NCI-H1436 treated with DMSO at 0.1 percent for 48 hours (cell line): ENCODE measurements at regions not wholly inside any gene's neighbourhood (a gene's known extent, or its start where the extent isn't known, plus 50 kb on each side); places are given as distances from the start of the nearest gene placed in this dataset.
"Not testable (repeated sequence)": the region's sequence is repeated elsewhere in the genome, so short reads cannot be mapped to it uniquely, and the experiment has no call there.

Experiments used
- DNase-seq: peaks from one replicate; lab custom pipeline; 2025; lab: John Stamatoyannopoulos, UW

DNA sequence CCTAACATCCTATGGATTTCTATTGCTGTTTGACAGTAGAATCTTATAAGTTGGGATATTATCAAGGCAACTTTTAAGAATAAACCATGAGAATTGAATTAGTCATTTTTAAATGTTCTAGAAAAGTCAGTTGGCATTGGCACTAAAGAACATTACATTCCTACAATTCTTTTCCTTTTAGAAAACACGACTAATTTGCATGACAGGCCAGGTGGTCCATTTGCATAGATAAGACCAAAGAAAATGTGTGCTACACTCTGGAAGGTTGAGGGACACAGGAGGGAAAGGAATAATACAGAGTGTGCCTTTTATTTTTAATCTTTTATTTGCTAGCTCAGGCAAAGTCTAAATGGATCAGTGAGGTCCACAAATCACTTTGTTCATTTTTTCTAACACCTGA lies 962.3 kb downstream of the EPHA3 start:
- no peak for DNase-seq

DNA sequence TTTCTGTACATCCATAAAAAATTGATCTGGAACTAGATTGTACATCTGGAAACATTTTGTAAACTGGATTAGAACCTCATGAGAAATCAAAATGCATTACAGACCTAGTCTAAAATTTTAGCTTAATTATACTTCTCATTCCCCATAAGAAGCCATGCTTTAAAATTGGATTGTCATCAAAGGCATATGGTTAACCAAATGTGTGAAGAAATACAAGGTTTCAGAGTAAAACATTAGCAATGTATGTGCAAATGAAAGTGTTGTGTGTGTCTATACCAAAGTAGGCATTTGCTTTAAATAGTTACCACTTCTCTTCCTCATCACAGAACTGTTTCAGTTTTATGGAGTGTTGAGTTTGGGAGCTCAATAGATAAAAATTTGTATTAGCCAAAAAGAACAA lies 968.7 kb downstream of the EPHA3 start:
- DNase-seq, result no peak

DNA sequence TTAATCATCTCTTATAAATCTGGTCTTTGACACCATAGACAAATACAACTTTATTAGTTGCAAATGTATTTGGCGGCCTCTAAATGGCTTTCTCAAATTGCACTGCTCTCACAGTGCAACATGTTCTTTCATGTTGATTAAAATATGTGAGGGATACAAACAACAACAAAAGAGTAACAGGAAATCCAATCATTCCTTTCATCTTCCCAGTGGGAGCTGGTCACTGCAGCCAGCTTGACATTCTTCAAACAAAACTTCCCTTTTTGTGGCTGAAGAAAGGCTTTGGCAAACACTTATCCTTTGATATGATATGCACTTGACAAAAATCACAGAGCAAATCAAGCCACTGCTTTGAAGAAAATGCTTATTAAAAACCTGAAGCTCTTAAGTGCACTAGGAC lies 973.6 kb downstream of the EPHA3 start:
- DNase-seq, result no peak

DNA sequence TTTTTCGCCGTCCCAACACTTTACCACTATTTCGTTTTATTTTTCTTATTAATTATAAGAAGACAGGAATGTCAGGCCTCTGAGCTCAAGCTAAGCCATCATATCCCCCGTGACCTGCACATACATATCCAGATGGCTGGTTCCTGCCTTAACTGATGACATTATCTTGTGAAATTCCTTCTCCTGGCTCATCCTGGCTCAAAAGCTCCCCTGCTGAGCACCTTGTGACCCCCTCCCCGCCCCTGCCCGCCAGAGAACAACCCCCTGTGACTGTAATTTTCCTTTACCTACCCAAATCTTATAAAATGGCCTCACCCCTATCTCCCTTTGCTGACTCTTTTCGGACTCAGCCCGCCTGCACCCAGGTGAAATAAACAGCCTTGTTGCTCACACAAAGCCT lies 978.9 kb downstream of the EPHA3 start:
- DNase-seq, result not testable (repeated sequence)

DNA sequence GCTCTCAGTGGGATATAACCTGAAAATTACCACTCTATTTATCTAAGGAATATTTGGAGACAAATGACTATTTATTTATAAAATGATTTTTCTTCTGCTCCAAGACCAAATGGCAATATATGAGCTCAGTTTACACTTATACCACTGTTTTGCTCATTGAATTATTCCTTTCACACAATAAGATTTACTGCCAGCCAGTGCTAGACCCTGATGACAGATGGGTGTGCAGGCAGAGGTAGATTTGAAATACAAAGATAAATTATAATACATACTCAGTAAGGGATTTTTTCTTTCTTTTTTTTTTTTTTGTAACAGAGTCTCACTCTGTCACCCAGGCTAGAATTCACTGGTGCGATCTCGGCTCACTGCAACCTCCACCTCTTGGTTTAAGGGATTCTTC lies 980.3 kb downstream of the EPHA3 start:
- no peak for DNase-seq

DNA sequence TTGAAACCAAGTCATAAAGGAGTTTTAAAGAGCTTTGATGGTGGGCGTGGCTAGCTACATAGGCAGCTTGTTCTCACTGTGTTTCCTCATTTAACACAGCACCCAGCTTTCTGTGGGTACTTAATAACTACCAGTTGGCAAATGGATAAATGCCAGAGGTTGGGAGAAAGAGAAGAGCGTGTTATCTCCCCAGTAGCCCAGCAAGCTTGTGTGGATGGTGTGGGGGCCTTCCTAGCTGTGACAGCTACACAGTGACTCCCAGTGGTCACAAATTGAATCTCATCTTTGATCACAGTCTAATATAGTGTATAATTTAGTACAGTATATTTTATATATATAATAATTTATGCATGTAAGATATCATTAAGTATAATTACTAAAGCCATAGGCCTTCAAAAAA lies 984.1 kb downstream of the EPHA3 start:
- no peak for DNase-seq

DNA sequence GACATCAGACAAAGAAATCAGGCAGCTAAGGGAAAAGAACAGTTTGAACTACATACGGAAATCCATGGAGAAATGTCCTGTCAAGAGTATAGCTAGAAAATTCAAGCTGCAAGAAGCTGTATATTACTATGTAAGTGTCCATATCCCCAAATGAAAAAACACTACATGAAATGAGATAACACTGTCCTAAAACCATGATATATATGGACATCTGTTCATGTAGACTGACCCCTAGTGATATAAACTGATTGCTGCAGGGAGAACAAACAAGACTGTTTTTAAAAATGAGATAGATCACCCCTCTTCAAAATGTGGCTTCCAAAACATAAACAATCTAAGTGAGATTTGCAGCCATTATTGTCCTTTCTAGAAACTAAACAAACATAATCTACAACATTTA lies 985.6 kb downstream of the EPHA3 start:
- no peak for DNase-seq

DNA sequence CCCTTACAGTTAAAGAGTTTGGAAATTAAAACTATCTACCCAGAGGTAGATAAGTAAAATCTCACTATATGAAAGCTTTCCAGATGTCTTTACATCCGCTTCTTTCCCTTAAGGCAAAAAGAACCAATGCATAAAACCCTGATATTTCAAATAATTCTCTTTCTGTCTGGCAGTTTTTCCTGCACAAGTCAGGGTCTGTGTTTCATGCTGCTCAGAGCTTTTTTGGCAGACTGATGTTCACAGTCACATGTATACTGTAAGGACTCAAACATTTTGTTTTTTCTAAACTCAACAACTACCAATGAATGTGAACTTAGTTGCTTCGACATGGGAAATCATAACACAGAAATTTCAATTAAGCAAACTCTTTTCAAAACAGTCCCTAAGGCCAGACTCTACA lies 988.4 kb downstream of the EPHA3 start:
- DNase-seq, result no peak

DNA sequence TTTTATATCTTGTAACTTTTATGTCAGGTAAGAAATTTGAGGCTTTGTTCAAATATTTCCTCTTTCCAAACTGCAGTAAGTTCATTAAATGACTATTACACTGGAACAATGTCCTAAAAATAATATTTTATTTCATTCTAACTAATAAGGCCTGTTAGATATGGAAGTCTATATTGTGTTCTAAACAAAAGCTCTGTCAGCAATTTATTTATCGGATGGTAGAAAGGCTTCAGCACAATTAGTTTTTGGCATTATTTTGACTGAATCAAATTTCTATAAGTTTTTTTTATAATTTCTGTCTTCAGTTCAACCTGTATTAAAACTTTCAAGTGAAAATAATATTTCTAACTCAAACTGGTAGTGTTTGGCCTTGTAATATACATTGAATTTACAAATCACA lies 992.1 kb downstream of the EPHA3 start:
- DNase-seq, result no peak

DNA sequence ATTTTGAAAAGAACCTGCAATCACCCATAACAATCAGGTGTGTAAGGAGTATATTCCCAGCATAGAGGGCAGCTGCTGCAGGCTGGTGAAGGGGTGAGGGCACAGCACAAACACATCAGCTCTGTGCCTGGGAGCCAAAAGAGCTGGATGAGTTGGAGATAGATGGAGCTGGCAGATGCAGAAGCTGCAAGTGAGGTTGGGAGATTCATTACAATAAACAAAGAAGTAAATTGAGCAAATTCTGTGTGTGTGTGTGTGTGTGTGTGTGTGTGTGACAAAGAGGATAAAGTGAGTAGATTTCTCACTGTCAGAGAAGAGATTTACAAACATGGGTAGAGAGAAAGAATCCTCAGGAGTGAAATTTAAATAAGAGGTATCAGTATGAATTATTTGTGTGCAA lies 994.7 kb downstream of the EPHA3 start:
- no peak for DNase-seq

DNA sequence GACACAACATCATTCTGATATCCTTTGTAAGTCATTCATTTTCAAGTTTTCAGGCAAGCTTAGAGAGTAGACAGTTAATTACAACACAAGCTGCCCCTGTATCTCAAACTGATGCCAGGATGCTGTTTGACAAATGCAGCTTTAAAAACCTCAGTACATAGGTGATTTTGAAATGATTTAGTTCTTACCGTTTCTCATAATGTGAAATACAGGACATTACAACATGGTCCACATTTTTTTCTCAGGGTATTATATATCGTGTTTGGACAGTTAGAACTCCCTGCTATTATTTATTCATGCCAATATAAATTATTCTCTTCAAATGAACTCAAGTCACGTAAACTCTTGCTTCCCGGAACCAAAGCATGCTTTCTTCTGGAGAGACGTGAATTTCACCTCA lies 1013.9 kb downstream of the EPHA3 start:
- no peak for DNase-seq

DNA sequence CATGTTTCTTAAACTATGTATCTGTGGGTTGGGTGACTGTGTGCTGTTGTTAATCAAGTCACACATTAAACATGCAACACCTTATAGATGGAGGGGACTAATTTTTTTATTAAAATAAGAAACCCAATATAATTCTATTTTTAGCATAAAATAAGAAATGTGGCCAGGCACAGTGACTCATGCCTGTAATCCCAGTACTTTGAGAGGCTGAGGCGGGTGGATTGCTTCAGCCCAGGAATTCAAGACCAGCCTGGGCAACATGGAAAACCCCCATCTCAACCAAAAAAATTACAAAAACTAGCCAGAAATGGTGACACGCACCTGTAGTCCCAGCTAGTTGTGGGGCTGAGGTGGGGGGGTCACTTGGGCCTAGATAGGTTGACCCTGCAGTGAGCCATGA lies 1021.0 kb downstream of the EPHA3 start:
- DNase-seq, result no peak

DNA sequence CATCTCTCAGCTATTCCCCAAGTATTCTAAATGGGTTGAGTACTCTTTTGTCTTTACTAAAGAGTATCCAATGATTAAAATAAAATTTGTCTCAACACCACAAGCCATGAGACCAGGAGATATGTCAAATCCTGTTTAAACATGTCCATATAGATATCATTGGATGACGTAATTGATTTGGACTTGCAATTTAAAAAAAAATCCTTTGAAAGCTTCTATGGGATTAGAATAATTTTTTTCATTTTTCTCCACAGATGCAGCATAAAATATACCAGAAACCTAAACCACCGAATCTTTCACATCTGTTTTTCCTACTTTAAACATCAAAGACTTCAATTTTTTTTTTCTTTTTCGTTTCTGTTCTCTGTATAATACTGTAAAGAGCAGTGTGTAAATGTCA lies 1022.3 kb downstream of the EPHA3 start:
- no peak for DNase-seq

DNA sequence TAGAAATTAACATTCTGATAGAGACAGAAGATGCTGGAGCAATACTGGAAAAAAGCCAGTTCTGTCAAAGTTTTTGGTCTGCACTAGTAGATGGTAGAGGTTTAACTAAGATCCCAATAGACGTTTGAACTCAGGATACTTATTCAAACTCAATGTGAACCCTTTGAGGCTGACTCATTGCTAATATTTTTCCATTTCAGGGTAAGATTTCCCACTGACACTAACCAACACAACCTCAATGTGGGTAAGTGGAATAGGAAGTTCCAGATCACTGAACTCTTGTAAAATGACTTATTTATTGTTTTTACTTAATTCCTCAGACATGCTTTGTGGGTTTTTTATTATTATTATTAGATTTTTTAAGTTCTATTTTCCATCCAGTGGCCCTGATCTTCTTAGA lies 1024.8 kb downstream of the EPHA3 start:
- no peak for DNase-seq

DNA sequence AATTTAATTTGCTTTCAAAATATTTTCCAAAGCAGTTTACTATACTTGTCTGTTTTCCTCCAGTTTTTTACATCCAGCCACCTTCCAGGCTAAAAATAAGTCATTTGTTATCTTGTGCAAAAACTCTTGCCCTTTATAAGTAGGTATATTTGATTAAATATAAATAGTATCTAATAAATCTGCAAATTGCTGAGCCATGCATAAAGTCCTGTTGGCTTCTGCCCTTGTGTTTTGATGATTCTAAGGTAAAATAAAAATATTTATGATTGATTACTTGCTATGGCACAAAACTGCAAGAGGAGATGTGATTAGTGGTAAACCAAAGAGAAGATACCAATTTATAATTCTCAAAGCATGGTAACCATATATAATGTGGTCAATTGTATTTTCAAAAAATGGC lies 1026.7 kb downstream of the EPHA3 start:
- DNase-seq, result no peak

DNA sequence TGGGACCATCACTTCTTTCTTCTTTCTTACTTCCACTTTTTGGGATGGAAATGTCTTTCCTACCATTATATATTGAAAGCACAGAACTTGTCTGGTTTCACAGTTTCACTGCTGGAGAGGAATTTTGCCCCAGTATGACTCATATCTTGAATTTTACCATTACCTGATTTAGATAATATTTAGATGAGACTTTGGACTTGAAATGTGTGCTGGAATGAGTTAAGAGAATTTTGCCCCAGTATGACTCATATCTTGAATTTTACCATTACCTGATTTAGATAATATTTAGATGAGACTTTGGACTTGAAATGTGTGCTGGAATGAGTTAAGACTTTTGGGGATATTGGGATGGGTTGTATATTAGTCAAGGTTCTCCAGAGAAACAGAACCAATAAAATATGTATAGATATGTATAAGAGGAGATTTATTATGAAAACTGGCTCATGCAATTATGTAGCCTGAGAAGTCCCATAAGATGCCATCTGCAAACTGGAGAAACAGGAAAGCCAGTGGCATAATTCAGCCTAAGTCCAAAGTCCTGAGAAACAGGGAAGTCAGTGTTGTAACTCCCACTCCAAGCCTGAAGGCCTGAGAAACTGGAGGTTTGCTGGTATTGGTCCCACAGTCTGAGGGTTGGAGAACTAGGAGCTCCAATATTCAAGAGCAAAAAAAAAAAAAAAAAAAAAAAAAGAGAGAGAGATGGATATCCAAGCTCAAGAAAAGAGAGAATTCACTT lies 1029.2 kb downstream of the EPHA3 start:
- no peak for DNase-seq

DNA sequence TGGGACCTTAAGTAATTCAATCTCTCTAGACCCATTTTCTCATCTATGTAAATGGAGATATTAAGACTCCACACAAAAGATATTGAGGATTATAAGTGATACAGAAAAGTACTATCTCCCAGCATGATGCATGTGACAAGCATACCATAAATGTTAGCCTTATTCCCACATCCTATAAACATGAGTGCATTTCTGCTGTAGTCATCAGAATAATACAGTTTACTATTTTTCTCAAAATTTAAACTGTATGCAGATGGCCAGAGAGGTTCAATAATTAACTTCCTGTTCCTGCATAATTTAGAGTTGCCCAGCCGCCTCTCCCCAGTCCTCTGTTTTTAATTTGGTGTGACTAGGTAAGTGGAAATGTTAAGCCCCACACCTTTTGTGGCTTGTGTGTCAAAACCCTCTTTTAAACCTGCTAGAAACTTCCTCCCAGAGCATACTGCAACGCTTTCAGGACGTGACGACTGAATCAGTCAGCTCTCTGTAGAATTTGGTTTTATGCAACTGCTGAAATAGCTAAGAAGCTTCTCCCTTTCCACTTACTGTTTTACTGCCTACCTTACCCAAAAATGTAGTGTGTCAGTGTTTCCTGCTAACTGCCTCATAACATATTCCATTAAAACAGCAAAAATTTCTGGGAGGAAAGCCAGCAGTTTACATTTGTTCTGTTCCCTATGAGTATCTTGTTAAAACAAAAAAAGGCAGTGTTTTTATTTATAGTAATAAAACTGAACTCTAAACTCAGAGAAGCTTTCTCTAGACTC lies 1037.9 kb downstream of the EPHA3 start:
- DNase-seq, result no peak

DNA sequence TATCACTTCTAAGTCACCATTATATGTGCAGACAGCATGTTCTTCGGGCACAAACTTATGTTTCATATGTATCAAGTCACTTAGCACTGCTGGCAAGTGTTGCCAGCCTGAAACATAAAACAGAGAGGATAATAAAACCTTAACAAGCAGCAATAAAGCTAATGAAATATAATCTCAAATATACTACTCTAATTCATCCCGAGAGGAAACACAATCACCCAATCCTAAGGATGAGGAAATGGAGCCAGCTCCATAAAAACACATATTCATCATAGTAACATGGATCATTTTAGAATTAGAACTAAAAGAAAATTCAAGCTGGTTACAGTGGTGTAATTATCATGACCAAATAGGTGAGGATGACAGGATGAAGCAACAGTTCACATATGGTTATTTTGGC lies 1072.7 kb downstream of the EPHA3 start:
- DNase-seq, result no peak

DNA sequence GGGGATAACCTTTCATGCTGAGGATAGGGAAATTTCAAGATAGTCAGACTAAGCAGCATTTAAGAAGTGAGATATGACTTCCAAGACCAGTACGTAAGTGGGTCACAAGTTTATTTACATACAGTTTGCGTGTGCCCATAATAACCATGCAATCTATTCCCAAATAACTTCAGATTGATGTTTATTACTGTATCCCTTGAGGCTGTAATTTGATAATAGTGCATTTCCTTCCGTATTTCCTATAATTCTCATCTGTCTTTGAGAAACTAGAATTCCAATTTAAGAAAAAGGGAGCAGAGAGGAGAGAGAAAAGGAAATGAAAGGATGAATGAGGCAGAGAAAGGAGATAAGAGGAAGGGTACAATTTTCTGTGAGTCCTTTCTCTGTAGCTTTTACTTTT lies 1073.1 kb downstream of the EPHA3 start:
- no peak for DNase-seq

DNA sequence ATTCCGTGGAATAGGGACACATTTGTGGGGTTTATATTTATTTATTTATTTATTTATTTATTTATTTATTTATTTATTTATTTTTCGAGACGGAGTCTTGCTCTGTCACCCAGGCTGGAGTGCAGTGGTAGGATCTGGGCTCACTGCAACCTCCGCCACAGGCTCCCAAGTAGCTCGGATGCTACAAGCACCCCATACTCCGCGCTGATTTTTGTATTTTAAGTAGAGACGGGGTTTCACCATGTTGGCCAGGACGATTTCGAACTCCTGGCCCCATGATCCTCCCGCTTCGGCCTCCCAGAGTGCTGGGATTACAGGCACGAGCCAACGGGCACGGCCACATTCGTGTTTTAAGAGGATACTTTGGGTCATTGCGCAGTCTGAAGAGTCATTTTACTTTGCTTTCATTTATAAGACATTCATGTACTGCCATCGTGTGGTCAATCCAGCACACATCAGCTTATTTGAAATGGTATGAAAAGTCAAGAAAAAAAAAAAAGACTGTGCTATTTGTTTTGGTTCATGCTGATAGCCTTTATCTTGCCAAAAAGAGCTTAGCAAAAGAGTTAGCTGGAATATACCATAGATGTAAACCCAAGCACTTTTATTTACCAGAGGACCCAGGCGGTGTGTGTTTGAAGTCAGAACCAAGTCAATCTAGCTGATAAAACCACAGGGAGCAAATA lies 1075.0 kb downstream of the EPHA3 start:
- DNase-seq, result not testable (repeated sequence)

DNA sequence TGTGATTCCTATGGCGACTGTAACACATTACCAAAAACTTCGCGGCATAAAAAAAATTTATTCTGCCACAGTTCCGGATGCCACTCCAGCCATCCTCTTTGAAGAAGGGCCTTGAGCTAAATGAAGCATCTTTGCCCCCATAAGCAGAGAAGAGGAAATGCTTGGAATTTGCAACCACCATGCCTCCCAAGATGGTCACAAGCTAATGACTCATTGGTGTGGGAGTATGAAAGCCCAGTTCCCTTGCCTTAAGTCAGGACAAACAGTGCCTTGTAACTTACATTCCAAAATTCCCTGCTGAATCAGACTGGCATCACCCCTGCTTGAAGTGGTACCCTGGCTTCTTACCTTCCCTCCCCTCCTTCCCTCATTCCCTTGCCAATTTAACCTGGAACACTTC lies 1077.4 kb downstream of the EPHA3 start:
- DNase-seq, result no peak

DNA sequence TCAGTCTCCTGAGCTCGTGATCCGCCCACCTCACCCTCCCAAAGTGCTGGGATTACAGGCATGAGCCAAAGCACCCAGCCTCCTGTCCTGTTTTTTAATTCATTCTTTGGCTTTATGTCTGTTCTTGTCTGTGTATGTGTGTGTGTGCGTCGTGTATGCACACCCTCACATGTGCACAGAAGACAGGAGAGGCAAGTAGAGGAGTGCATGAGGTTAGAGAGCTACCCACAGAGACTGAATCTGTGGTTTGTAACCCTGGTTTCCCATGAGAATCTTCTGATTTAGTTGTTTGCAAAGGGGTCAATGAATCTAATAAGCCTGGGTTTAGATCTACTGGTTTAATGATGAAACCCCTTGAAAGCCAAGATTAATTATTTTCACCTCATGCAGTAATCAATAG lies 1090.0 kb downstream of the EPHA3 start:
- DNase-seq, result not testable (repeated sequence)

DNA sequence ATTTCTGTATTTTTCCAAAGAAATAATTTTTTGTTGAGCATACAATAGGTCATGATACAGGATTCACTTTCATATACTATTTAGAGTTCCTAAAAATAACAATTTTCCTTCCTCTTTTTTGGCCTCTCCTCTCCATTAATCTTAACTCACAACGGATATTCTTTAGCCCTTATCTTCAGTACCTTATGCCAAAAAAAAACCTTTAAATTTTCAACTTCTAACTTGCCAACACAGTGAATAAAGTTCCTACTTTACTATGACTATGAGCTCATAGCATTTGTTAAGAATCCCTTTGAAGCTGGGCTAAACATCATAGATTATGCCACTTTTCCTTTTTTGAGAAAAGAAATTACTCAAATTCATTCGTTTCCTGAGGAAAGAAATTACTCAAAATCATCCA lies 1095.5 kb downstream of the EPHA3 start:
- DNase-seq, result not testable (repeated sequence)
